SJSA1 (cell line): ENCODE measurements at regions not wholly inside any gene's neighbourhood (a gene's known extent, or its start where the extent isn't known, plus 50 kb on each side); places are given as distances from the start of the nearest gene placed in this dataset.

Experiments
- DNase-seq, 2 experiments: peaks; one replicate each; pipeline ENCODE4 v3.0.0-alpha.2; 2015 to 2020; ENCODE audit warnings: low spot score in 2 of 2, low read depth in 1 of 2
- H3K27ac ChIP-seq: fragments of 250-450 bp; sonication (Bioruptor Pico); 2 replicates; pipeline ENCODE4 v1.5.1; 2020; ENCODE audit warnings: mild to moderate bottlenecking, moderate library complexity
- H3K27me3 ChIP-seq: fragments of 250-450 bp; sonication (Bioruptor Pico); replicated peaks from 2 replicates; pipeline ENCODE4 v1.5.1; 2020; ENCODE audit warnings: mild to moderate bottlenecking, moderate library complexity
- H3K36me3 ChIP-seq: fragments of 250-450 bp; sonication (Bioruptor Pico); 2 replicates; pipeline ENCODE4 v1.5.1; 2020; ENCODE audit warnings: mild to moderate bottlenecking
- H3K4me1 ChIP-seq: fragments of 250-450 bp; sonication (Bioruptor Pico); replicated peaks from 2 replicates; pipeline ENCODE4 v1.6.1; 2021; ENCODE audit warnings: mild to moderate bottlenecking
- H3K4me3 ChIP-seq: fragments of 250-450 bp; sonication (Bioruptor Pico); 2 replicates; pipeline ENCODE4 v1.5.1; 2020; ENCODE audit warnings: mild to moderate bottlenecking
- H3K9me3 ChIP-seq: fragments of 250-450 bp; sonication (Bioruptor Pico); replicated peaks from 2 replicates; pipeline ENCODE4 v1.5.1; 2020; ENCODE audit warnings: mild to moderate bottlenecking

DNA sequence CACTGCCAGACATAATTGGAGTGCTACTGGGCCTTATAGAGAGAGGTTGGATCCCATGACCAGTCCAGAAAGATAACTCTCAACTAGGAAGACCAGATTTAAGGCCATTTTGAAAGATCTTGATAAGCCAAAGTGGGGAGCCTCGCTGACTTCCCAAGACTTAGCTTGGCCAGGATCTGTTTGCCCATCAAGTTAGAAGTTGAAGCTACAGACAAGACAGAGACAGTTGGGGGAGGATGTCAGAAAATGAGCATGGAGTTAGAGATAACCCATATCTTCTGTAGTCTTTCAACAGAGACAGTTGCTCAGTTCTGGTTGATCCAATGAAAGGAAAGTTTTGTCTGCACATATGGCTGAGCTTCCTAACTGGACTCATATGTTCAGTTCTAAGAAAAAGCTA, 267.4 kb downstream of the HS3ST3A1 start:
- Histone ChIP-seq H3K27ac (no peak overlapping the region), H3K9me3 (no peaks in the 10 kb centered on the region), H3K27me3 (no peaks in the 10 kb centered on the region), H3K4me3 (no peak overlapping the region), H3K4me1 (peaks cover 17% of the 10 kb centered on the region), H3K36me3 (no peaks in the 10 kb centered on the region)
- no peak for DNase-seq

DNA sequence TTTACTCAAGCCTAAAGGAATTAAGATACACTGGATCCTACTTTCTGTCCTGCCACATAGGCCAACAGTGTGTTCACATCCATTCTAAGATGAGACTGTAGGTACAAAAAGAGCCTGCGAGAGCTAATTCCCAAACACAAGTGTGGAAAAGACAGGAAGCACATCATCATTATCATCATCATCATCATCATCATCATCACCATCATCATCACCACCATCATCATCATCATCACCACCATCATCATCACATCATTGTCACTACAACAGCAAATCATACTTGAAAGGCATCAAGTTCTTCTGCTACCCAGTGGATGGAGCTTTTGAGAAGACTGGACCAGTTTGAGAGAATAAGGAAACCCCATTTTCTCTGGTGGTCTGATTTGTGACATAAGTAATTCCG, 268.1 kb downstream of the HS3ST3A1 start:
- Histone ChIP-seq H3K4me1 (peaks cover 17% of the 10 kb centered on the region), H3K36me3 (no peaks in the 10 kb centered on the region), H3K9me3 (no peaks in the 10 kb centered on the region), H3K27me3 (no peaks in the 10 kb centered on the region), H3K4me3 (no peak overlapping the region), H3K27ac (no peak overlapping the region)
- no peak for DNase-seq

DNA sequence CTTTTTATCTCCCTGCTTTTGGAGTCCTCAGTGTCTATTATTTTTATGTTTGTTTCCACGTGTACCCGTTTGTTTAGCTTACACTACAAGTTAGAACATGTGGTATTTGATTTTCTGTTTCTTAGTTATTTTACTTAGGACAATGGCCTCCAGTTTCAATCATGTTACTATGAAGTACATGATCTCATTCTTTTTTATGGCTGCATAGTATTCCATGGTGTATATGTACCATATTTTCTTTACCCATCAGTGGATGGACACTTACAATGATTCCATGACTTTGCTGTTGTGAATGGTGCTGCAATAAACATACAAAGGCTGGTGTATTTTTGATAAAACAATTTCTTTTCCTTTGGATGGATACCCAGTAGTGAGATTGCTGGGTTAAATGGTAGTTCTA, 269.5 kb downstream of the HS3ST3A1 start:
- H3K9me3 ChIP-seq: no peaks in the 10 kb centered on the region
- H3K36me3 ChIP-seq: no peaks in the 10 kb centered on the region
- DNase-seq: no peak
- H3K27me3 ChIP-seq: no peaks in the 10 kb centered on the region
- H3K4me3 ChIP-seq: no peak overlapping the region
- no peak overlapping the region for H3K27ac ChIP-seq
- peaks cover 9% of the 10 kb centered on the region for H3K4me1 ChIP-seq

DNA sequence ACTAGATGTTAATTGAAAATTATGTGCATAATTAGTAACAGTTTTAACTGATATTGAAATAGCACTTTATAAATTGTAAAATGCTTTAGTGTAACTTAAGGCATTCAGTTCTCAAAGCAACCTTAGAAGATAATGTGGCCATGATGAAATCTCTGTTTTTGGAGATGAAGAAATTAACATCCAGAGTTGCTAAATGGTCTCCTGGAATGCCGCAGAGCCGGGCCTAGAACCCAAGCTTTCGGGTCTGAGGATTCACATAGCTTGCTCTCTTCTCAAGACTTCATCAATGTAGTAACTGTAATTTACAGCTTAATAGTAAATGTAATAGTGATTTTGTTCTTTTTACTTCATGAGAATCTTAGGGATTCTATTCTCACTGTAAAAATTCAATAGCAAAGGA, 272.3 kb downstream of the HS3ST3A1 start:
- DNase-seq: no peak
- Histone ChIP-seq H3K4me1 (no peaks in the 10 kb centered on the region), H3K27me3 (no peaks in the 10 kb centered on the region), H3K36me3 (no peaks in the 10 kb centered on the region), H3K4me3 (no peak overlapping the region), H3K27ac (no peak overlapping the region), H3K9me3 (no peaks in the 10 kb centered on the region)

DNA sequence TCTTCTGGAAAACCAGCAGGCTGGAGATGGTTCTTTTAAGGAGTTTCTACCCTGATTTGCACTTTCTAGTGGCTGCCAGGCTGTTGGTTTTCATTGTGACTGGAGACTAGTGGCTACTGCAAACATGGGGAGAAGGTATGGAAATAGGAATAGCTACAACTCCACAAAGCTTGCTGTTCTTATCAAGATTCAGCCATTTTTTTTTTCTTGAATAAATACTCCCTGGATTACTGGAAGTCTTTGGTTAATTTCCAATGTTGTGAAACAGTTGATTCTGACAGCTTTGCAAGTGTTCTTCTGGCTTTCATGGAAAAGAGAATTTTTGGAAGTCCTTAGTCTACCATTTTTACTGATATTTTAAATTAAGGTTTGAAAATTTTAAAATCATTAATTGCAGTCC, 277.7 kb downstream of the HS3ST3A1 start:
- Histone ChIP-seq H3K36me3 (no peaks in the 10 kb centered on the region), H3K4me1 (no peaks in the 10 kb centered on the region), H3K27ac (no peak overlapping the region), H3K27me3 (no peaks in the 10 kb centered on the region), H3K9me3 (no peaks in the 10 kb centered on the region), H3K4me3 (no peak overlapping the region)
- no peak for DNase-seq

DNA sequence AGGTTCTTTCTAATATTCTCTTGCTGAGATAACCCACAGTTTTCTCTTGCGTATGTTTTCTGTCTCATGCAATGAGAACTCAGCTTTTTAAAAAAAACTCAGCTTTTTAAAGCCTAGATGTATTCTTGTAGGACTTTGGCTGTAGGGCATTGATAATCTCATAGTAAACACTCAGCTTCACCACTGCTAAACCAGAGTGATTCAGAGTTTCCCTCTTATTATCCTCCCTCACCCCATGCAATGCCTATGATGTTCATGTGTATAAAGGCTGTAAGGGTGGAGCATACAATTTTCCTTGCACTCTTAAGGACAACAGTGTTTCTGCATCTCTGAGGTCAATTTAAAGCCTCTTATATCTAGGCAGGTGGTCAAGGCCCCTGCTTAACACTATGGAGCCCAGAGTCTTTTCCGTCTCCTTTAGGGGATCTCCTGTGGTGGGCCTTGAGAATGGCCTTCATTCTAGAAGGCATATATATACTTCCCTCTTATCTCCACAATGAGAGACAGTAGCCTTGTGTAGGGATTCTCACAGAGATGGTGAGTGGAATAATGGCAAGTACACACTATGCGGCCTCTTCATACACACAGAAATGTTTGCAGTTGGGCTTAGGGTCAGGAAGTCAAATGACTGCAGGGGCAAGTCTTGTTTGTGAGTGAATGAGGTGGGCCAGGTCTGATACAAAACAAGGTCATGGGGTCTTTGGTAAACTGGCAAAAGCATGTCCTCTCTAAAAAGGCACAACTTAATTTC, 279.6 kb downstream of the HS3ST3A1 start:
- H3K36me3 ChIP-seq: no peaks in the 10 kb centered on the region
- no peaks in the 10 kb centered on the region for H3K9me3 ChIP-seq
- H3K27ac ChIP-seq: no peak overlapping the region
- no peak overlapping the region for H3K4me3 ChIP-seq
- no peak for DNase-seq
- H3K27me3 ChIP-seq: no peaks in the 10 kb centered on the region
- no peaks in the 10 kb centered on the region for H3K4me1 ChIP-seq

DNA sequence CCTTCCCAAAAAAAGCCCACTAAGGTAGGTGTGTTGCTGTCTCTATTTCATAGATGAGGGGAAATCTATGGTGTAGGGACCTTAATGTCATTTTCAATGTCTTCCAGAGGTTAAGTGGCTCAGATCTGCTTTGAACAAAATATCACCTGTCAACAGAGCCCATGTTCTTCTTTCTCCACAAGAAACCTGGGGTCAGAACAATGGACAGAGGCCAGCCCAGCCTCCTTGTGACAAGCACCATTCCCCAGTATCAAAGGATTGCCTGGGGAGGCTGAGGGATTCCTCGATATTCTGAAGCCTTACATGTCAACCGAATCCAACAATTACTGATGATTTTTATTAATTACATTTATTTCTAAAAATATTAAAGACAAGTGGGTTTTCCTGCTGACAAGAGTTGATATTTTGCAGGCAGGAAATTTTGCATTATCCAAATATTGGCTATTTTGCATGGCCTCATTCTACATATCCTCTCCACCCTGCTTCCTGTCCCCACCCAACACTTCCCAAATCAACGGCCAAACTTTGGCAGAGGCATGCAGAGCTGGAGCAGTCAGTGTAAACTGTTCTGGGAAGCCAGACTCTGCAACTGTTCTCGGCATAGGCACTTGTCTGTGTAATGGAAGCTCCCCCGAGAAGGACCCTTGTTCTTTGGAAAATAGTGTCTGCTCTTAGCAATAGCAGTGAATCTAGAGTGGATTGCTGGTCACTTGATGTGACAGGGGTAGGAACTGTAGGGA, 281.5 kb downstream of the HS3ST3A1 start:
- no peak overlapping the region for H3K27ac ChIP-seq
- no peaks in the 10 kb centered on the region for H3K9me3 ChIP-seq
- H3K4me1 ChIP-seq: no peaks in the 10 kb centered on the region
- no peak overlapping the region for H3K4me3 ChIP-seq
- H3K27me3 ChIP-seq: no peaks in the 10 kb centered on the region
- H3K36me3 ChIP-seq: no peaks in the 10 kb centered on the region
- DNase-seq: no peak

DNA sequence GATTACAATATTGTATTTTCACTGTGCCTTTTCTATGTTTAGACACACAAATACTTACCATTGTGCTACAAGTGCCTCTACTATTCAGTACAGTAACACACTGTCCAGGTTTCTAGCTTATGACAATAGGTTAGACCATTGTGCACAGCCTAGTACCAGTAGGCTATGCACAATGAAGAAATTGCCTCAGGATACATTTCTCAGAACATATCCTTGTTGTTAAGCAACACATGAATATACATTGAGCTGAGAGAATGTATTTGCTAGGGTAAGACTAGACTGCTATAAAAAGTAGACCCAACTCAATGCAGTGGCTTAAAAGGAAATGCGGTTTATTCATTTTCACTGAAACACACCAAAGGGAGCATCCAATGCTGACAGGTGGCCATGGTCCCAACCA, 285.1 kb downstream of the HS3ST3A1 start:
- Histone ChIP-seq H3K9me3 (no peaks in the 10 kb centered on the region), H3K4me1 (peaks cover 2% of the 10 kb centered on the region), H3K27me3 (no peaks in the 10 kb centered on the region), H3K36me3 (no peaks in the 10 kb centered on the region), H3K4me3 (no peak overlapping the region), H3K27ac (no peak overlapping the region)
- no peak for DNase-seq

DNA sequence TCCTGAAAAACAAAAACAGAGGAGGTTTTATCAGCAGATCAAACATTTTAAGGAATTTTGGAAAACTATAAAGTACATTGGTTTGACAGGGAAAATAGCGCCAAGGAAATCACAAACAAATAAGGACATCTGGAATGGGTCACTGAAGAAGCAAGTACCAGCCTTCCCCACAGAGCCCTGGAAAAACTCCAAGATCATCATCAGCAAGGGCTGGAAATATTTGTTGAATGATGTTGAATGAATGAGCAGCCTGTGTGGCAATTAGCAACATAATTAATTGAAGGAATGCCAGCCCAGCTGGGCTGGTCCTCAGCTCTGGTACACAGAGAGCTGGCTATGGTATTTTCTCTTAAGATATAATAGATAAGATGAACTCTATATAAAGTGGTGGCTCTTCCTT, 290.4 kb downstream of the HS3ST3A1 start:
- H3K27ac ChIP-seq: no peak overlapping the region

DNA sequence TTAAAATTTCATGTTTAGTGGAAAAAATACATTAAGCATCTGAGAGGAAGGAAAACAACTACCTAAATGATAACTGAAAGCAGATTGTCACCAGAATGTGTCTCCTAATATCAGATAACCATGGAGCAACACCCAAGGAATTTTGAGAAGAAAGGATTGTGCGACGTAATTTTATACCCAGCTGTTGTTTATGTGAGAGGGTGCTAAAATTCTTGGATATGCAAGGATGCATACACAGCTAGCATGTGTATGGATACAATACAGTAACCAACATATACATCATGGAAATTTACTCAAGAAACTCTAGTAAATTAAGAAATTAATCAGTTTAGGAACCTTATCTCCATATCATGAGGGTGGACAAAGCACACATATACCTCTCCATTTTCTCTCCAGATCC, 290.9 kb downstream of the HS3ST3A1 start:
- H3K9me3 ChIP-seq: 0 out of 2 replicates have a peak, but pooled peaks cover 2% of the 10 kb centered on the region
- no peak for DNase-seq
- no peak overlapping the region for H3K27ac ChIP-seq
- no peak overlapping the region for H3K4me3 ChIP-seq
- H3K4me1 ChIP-seq: peaks cover 13% of the 10 kb centered on the region
- no peaks in the 10 kb centered on the region for H3K36me3 ChIP-seq
- no peaks in the 10 kb centered on the region for H3K27me3 ChIP-seq

More for the DNA sequence above, 290.4 kb downstream of the HS3ST3A1 start:
- Histone ChIP-seq H3K4me1 (peaks cover 13% of the 10 kb centered on the region), H3K36me3 (no peaks in the 10 kb centered on the region), H3K9me3 (0 out of 2 replicates have a peak, but pooled peaks cover 2% of the 10 kb centered on the region), H3K4me3 (no peak overlapping the region), H3K27me3 (no peaks in the 10 kb centered on the region)
- peak in 1 of 2 experiments; percentile 66 for DNase-seq

DNA sequence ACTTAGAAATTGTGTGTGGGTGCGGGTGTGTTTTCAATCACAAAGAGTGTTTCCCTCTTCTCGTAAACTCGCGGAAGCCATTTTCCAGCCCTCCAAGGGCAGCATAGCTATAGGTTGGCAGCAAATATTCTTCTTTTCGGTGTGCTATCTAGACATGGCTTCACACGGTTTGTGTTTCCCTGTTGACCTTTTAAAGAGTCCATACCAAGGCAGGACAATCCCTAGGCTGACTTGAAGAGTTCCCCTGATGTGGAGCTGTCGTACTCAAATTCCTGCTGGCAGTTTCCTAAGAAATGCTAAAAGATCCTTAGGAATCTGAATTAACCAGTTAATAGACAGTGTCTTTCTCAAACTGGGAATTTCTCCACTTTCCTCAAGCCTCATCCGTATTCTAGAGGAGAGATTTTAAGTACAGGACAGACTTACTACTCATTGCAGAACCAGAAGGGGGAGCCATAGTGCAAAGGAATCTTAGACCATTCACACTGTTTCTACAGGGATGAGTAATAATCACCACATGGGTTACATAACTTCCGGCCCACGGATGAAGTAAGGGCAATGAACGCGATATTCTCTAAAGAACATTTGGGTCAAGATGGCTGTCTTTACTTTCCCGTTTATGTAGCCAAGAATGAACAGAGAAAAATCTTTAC, 288.6 kb upstream of the ELAC2 start:
- no peaks in the 10 kb centered on the region for H3K36me3 ChIP-seq
- H3K4me3 ChIP-seq: no peak overlapping the region
- H3K4me1 ChIP-seq: peaks cover 16% of the 10 kb centered on the region
- DNase-seq: peak; percentile 28 to 46
- 0 out of 2 replicates have a peak, but pooled peaks cover 2% of the 10 kb centered on the region for H3K9me3 ChIP-seq
- no peak overlapping the region for H3K27ac ChIP-seq
- H3K27me3 ChIP-seq: no peaks in the 10 kb centered on the region

DNA sequence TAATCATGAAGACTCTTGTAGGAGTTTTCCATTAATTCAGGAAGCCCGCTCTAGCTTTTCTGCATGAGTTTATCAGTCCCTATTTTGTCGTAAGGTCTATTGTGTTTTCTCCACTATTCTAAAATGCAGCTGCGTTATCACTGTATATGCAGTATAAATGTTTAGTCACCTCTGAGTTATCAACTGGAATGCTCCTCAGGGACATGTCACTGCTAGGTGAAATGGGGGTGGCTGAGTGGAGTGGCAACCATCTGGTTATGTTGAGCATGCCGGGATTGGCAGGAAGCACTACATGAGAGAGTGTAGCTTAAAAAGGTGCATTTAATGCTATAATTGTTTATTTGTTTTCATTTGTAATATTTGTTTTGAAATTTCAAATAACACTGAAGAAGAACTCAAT, 285.2 kb upstream of the ELAC2 start:
- Histone ChIP-seq H3K36me3 (no peaks in the 10 kb centered on the region), H3K4me3 (no peak overlapping the region), H3K4me1 (peaks cover 16% of the 10 kb centered on the region), H3K27ac (no peak overlapping the region), H3K9me3 (no peaks in the 10 kb centered on the region), H3K27me3 (no peaks in the 10 kb centered on the region)
- no peak for DNase-seq

DNA sequence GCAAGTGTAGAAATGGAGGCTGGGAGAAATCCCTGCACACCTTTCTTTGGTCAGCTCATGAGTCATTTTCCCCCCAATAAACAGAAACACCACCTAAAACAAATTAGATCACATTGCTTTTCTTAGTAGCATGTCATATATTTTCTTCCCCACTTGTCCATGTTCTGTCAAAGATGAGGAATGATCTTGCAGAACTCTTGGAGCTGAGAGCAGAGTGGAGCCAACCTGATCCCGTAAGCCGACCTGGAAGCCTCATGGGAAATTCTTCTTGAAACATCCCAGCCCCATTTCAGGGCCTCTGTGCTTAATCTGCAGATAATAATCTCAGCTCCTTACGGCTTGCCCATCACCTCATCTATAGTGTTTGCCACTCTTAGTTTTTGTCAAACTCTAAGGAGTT, 284.6 kb upstream of the ELAC2 start:
- Histone ChIP-seq H3K4me1 (peaks cover 11% of the 10 kb centered on the region), H3K27ac (no peak overlapping the region), H3K4me3 (no peak overlapping the region), H3K36me3 (no peaks in the 10 kb centered on the region), H3K9me3 (no peaks in the 10 kb centered on the region), H3K27me3 (no peaks in the 10 kb centered on the region)
- no peak for DNase-seq

DNA sequence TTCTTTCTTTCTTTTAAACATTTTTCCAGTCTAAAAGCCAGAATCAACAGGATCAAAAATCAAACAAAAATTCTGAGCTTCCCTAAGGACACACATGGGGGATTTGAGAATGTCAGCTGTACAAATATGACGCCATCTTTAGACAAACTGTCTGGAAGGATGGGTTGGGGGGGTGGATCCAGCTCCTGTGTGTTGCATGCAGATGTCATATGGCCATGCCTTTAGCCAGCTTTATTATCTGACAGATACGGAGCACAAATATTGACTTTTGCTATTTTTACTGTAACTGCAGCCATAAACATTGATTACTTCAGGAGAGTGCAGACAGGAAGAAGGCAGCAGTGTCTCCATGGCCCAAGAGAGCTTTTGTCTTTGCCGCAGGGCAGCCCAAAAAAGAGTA, 279.4 kb upstream of the ELAC2 start:
- no peak overlapping the region for H3K4me3 ChIP-seq
- no peaks in the 10 kb centered on the region for H3K4me1 ChIP-seq
- H3K27me3 ChIP-seq: no peaks in the 10 kb centered on the region
- H3K9me3 ChIP-seq: no peaks in the 10 kb centered on the region
- H3K27ac ChIP-seq: no peak overlapping the region
- DNase-seq: no peak
- H3K36me3 ChIP-seq: no peaks in the 10 kb centered on the region
